HEK293T (cell line): ENCODE measurements at regions not wholly inside any gene's neighbourhood (a gene's known extent, or its start where the extent isn't known, plus 50 kb on each side); places are given as distances from the start of the nearest gene placed in this dataset.

Source experiments
- CTCF ChIA-PET: fragments of 350-600 bp; formaldehyde crosslinking; extraction: SDS; loops from one replicate; lab custom pipeline; 2021; ENCODE audit warnings: antibody characterized with exemption, inconsistent platforms; lab: Yijun Ruan, JAX
- POLR2A ChIA-PET: fragments of 350-600 bp; formaldehyde crosslinking; extraction: SDS; loops from one replicate; lab custom pipeline; 2020; ENCODE audit warnings: antibody characterized with exemption, inconsistent platforms; lab: Yijun Ruan, JAX
- DNase-seq: peaks from one replicate; pipeline ENCODE4 v3.0.0; 2012; ENCODE audit warnings: mixed read lengths; ENCODE audit errors: extremely low spot score
- ARNT ChIP-seq: fragments of 450-650 bp; IDR thresholded peaks from 2 replicates; pipeline ENCODE4 v1.6.1; 2017; ENCODE audit warnings: mild to moderate bottlenecking
- BHLHE40 ChIP-seq: fragments of 450-650 bp; IDR thresholded peaks from 2 replicates; pipeline ENCODE4 v1.6.1; 2016; ENCODE audit warnings: mild to moderate bottlenecking, moderate library complexity, borderline replicate concordance
- CTBP1 ChIP-seq: fragments of 450-650 bp; IDR thresholded peaks from 2 replicates; pipeline ENCODE4 v1.6.1; 2016; ENCODE audit warnings: borderline replicate concordance
- ELF4 ChIP-seq: fragments of 450-650 bp; IDR thresholded peaks from 2 replicates; pipeline ENCODE4 v1.6.1; 2017; ENCODE audit warnings: antibody characterized with exemption
- FOXA1 ChIP-seq: fragments of 450-650 bp; IDR thresholded peaks from 2 replicates; pipeline ENCODE4 v1.6.1; 2016; ENCODE audit warnings: mild to moderate bottlenecking
- FOXK2 ChIP-seq: fragments of 450-650 bp; IDR thresholded peaks from 2 replicates; pipeline ENCODE4 v1.6.1; 2016; ENCODE audit warnings: mild to moderate bottlenecking
- FOXM1 ChIP-seq: fragments of 450-650 bp; IDR thresholded peaks from 2 replicates; pipeline ENCODE4 v1.6.1; 2017; ENCODE audit warnings: mild to moderate bottlenecking, borderline replicate concordance
- HDGF ChIP-seq: fragments of 450-650 bp; IDR thresholded peaks from 2 replicates; pipeline ENCODE4 v1.6.1; 2017; ENCODE audit warnings: antibody characterized with exemption, borderline replicate concordance
- L3MBTL2 ChIP-seq: fragments of 450-650 bp; conservative IDR thresholded peaks from 2 replicates; pipeline ENCODE4 v1.6.1; 2016; ENCODE audit warnings: mild to moderate bottlenecking
- LEF1 ChIP-seq: fragments of 450-650 bp; IDR thresholded peaks from 2 replicates; pipeline ENCODE4 v1.6.1; 2017; ENCODE audit warnings: mild to moderate bottlenecking, borderline replicate concordance
- NFRKB ChIP-seq: fragments of 450-650 bp; IDR thresholded peaks from 2 replicates; pipeline ENCODE4 v1.6.1; 2016; ENCODE audit warnings: mild to moderate bottlenecking, moderate library complexity
- PKNOX1 ChIP-seq: fragments of 450-650 bp; IDR thresholded peaks from 2 replicates; pipeline ENCODE4 v1.6.1; 2016
- SP1 ChIP-seq: fragments of 450-650 bp; IDR thresholded peaks from 2 replicates; pipeline ENCODE4 v1.6.1; 2017
- SUZ12 ChIP-seq: fragments of 450-650 bp; IDR thresholded peaks from 2 replicates; pipeline ENCODE4 v1.6.1; 2016; ENCODE audit warnings: mild to moderate bottlenecking
- TARDBP ChIP-seq: fragments of 450-650 bp; IDR thresholded peaks from 2 replicates; pipeline ENCODE4 v1.6.1; 2016
- ZNF384 ChIP-seq: fragments of 450-650 bp; IDR thresholded peaks from 2 replicates; pipeline ENCODE4 v1.6.1; 2016

GRCh38 chr3:177689077-177689476 lies 491.8 kb upstream of the TBL1XR1 start:
- ChIA-PET POLR2A (no interaction called here), CTCF (no interaction called here)
- DNase-seq, result no peak
- no peak for TF ChIP-seq SUZ12
- no peak for TF ChIP-seq NFRKB
- TF ChIP-seq BHLHE40, result no peak
- TF ChIP-seq LEF1, result no peak

- TF ChIP-seq FOXA1 (no peak), NFRKB (no peak), BHLHE40 (no peak), HDGF (no peak), FOXM1 (no peak), SUZ12 (no peak), LEF1 (no peak), SP1 (no peak), ARNT (no peak), L3MBTL2 (no peak), TARDBP (no peak), PKNOX1 (no peak), CTBP1 (no peak), ZNF384 (no peak), ELF4 (no peak), FOXK2 (no peak)
- POLR2A ChIA-PET, result no interaction called here
- CTCF ChIA-PET, result no interaction called here
- DNase-seq, result no peak
These were observed 492.6 kb upstream of the TBL1XR1 start for GRCh38 chr3:177689869-177690268.

- DNase-seq, result no peak
- TF ChIP-seq PKNOX1, result no peak
- no peak for TF ChIP-seq L3MBTL2
- TF ChIP-seq ZNF384, result no peak
- TF ChIP-seq TARDBP, result no peak
- no peak for TF ChIP-seq ELF4
- no peak for TF ChIP-seq CTBP1
- TF ChIP-seq ARNT, result no peak
- TF ChIP-seq HDGF, result no peak
- no peak for TF ChIP-seq FOXM1
- no peak for TF ChIP-seq SP1
- no peak for TF ChIP-seq FOXK2
- no peak for TF ChIP-seq BHLHE40
- TF ChIP-seq LEF1, result no peak
- TF ChIP-seq SUZ12, result no peak
- TF ChIP-seq FOXA1, result no peak
- no peak for TF ChIP-seq NFRKB
- ChIA-PET CTCF (no interaction called here), POLR2A (no interaction called here)
These were observed 493.0 kb upstream of the TBL1XR1 start for GRCh38 chr3:177690306-177690705.

GRCh38 chr3:177692304-177692975 lies 495.2 kb upstream of the TBL1XR1 start:
- TF ChIP-seq ZNF384 (no peak), ARNT (no peak), ELF4 (no peak), SUZ12 (no peak), LEF1 (no peak), BHLHE40 (no peak), SP1 (no peak), HDGF (no peak), PKNOX1 (no peak), NFRKB (no peak), FOXK2 (no peak), CTBP1 (no peak), TARDBP (no peak), FOXM1 (no peak), L3MBTL2 (no peak)
- ChIA-PET POLR2A (no interaction called here), CTCF (no interaction called here)
- DNase-seq, result no peak

- ChIA-PET CTCF (no interaction called here), POLR2A (no interaction called here)
- no peak for TF ChIP-seq ZNF384
- TF ChIP-seq NFRKB, result no peak
- DNase-seq, result no peak
These were observed 496.5 kb upstream of the TBL1XR1 start for GRCh38 chr3:177693616-177694264.

- ChIA-PET CTCF (no interaction called here), POLR2A (no interaction called here)
- no peak for DNase-seq
- TF ChIP-seq SP1, result no peak
- TF ChIP-seq SUZ12, result no peak
- no peak for TF ChIP-seq HDGF
- TF ChIP-seq BHLHE40, result no peak
- no peak for TF ChIP-seq L3MBTL2
- TF ChIP-seq NFRKB, result no peak
- TF ChIP-seq CTBP1, result no peak
- TF ChIP-seq PKNOX1, result no peak
- TF ChIP-seq LEF1, result no peak
- TF ChIP-seq ELF4, result no peak
These were observed 497.0 kb upstream of the TBL1XR1 start for GRCh38 chr3:177694316-177694715.
